HepG2 (cell line): ENCODE measurements at regions not wholly inside any gene's neighbourhood (a gene's known extent, or its start where the extent isn't known, plus 50 kb on each side); places are given as distances from the start of the nearest gene placed in this dataset.

Source experiments
- FOXO1 ChIP-seq: sonication (generic); formaldehyde crosslinking; IDR thresholded peaks from 2 replicates; pipeline ENCODE4 v1.4.0; 2020; ENCODE audit warnings: missing genetic modification reagents
- GPN1 ChIP-seq: sonication (generic); formaldehyde crosslinking; IDR thresholded peaks from 2 replicates; pipeline ENCODE4 v1.5.1; 2020; ENCODE audit warnings: missing genetic modification reagents, borderline replicate concordance
- HNRNPH1 ChIP-seq: fragments of 200-400 bp; formaldehyde crosslinking; optimal IDR thresholded peaks from 2 replicates; pipeline ENCODE3; 2017; ENCODE audit warnings: mild to moderate bottlenecking, low read depth, low read length
- KDM2A ChIP-seq: sonication (generic); formaldehyde crosslinking; IDR thresholded peaks from 2 replicates; pipeline ENCODE4 v1.4.0; 2020; ENCODE audit warnings: low read depth, missing genetic modification reagents, borderline replicate concordance
- MAFG ChIP-seq: sonication (generic); formaldehyde crosslinking; IDR thresholded peaks from 2 replicates; pipeline ENCODE4 v1.5.1; 2020; ENCODE audit warnings: mild to moderate bottlenecking, missing genetic modification reagents
- MBD4 ChIP-seq: IDR thresholded peaks from 2 replicates; pipeline ENCODE4 v1.6.1; 2012; ENCODE audit warnings: low read length, inconsistent platforms, borderline replicate concordance
- MIER2 ChIP-seq: IDR thresholded peaks from 2 replicates; pipeline ENCODE4 v1.6.1; 2016; ENCODE audit warnings: missing biosample characterization, missing genetic modification reagents
- MYC ChIP-seq: sonication (generic); formaldehyde crosslinking; IDR thresholded peaks from 2 replicates; pipeline ENCODE4 v1.9.0; 2021; ENCODE audit warnings: missing genetic modification reagents, borderline replicate concordance
- NRL ChIP-seq: sonication (generic); formaldehyde crosslinking; IDR thresholded peaks from 2 replicates; pipeline ENCODE4 v1.5.0; 2020; ENCODE audit warnings: missing genetic modification reagents, mild to moderate bottlenecking, moderate library complexity, borderline replicate concordance
- RXRB ChIP-seq: IDR thresholded peaks from 2 replicates; pipeline ENCODE4 v1.6.1; 2016; ENCODE audit warnings: borderline replicate concordance, missing genetic modification reagents, missing compliant biosample characterization
- ZFP36L2 ChIP-seq: sonication (generic); formaldehyde crosslinking; IDR thresholded peaks from 2 replicates; pipeline ENCODE4 v1.4.0; 2020; ENCODE audit warnings: missing genetic modification reagents
- ZNF24 ChIP-seq: fragments of 450-650 bp; IDR thresholded peaks from 2 replicates; pipeline ENCODE4 v1.6.1; 2017; ENCODE audit warnings: antibody characterized with exemption, mild to moderate bottlenecking
- TF ChIP-seq, protein P1 (sequence below): sonication (generic); formaldehyde crosslinking; IDR thresholded peaks from 2 replicates; pipeline ENCODE4 v1.5.0; 2020; ENCODE audit warnings: mild to moderate bottlenecking, missing genetic modification reagents, borderline replicate concordance
- TF ChIP-seq, protein P2 (sequence below): sonication (generic); formaldehyde crosslinking; IDR thresholded peaks from 2 replicates; pipeline ENCODE4 v1.4.0; 2020; ENCODE audit warnings: mild to moderate bottlenecking, missing genetic modification reagents
- TF ChIP-seq, protein P3 (sequence below): sonication (generic); formaldehyde crosslinking; IDR thresholded peaks from 2 replicates; pipeline ENCODE4 v1.5.0; 2020; ENCODE audit warnings: mild to moderate bottlenecking, missing genetic modification reagents
- TF ChIP-seq, protein P4 (sequence below): sonication (generic); formaldehyde crosslinking; IDR thresholded peaks from 2 replicates; pipeline ENCODE4 v1.4.0; 2020; ENCODE audit warnings: missing genetic modification reagents
- TF ChIP-seq, protein P5 (sequence below): sonication (generic); formaldehyde crosslinking; IDR thresholded peaks from 2 replicates; pipeline ENCODE4 v1.5.1; 2020; ENCODE audit warnings: missing genetic modification reagents, mild to moderate bottlenecking, borderline replicate concordance
- TF ChIP-seq, protein P6 (sequence below): sonication (generic); formaldehyde crosslinking; IDR thresholded peaks from 2 replicates; pipeline ENCODE4 v1.4.0; 2020; ENCODE audit warnings: missing genetic modification reagents

DNA sequence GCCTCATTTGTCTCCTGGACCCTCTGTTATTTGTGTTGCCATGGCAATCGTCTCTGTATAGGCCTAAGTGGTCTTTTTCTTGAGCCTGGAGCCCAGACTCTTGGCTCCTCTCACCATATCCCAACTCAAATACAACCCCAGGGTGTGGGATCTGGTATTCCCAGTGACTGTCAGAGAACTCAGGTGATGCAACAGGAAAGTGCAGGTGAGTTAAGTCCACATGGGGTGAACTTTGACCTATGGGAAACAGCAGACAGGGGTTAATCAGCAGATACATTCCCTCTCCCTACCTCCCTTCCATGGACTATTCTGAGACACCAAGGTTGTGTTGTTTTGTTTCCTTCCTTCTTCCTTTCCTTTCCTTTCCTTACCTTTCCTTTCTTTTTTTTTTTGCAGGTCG is 130.9 kb upstream of the RPS6KA3 start (continued):
- TF ChIP-seq, protein P1, sequence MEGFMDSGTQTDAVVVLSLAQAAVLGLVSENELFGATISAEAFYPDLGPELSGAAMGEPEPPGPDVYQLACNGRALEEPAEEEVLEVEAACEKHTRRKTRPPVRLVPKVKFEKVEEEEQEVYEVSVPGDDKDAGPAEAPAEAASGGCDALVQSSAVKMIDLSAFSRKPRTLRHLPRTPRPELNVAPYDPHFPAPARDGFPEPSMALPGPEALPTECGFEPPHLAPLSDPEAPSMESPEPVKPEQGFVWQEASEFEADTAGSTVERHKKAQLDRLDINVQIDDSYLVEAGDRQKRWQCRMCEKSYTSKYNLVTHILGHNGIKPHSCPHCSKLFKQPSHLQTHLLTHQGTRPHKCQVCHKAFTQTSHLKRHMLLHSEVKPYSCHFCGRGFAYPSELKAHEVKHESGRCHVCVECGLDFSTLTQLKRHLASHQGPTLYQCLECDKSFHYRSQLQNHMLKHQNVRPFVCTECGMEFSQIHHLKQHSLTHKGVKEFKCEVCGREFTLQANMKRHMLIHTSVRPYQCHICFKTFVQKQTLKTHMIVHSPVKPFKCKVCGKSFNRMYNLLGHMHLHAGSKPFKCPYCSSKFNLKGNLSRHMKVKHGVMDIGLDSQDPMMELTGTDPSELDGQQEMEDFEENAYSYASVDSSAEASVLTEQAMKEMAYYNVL (CRISPR knock-in tag) = peak; percentile 90
- peak; percentile 79 for TF ChIP-seq RXRB (CRISPR knock-in tag)
- TF ChIP-seq, protein P2, sequence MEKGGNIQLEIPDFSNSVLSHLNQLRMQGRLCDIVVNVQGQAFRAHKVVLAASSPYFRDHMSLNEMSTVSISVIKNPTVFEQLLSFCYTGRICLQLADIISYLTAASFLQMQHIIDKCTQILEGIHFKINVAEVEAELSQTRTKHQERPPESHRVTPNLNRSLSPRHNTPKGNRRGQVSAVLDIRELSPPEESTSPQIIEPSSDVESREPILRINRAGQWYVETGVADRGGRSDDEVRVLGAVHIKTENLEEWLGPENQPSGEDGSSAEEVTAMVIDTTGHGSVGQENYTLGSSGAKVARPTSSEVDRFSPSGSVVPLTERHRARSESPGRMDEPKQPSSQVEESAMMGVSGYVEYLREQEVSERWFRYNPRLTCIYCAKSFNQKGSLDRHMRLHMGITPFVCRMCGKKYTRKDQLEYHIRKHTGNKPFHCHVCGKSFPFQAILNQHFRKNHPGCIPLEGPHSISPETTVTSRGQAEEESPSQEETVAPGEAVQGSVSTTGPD (CRISPR knock-in tag) = no peak
- TF ChIP-seq, protein P3, sequence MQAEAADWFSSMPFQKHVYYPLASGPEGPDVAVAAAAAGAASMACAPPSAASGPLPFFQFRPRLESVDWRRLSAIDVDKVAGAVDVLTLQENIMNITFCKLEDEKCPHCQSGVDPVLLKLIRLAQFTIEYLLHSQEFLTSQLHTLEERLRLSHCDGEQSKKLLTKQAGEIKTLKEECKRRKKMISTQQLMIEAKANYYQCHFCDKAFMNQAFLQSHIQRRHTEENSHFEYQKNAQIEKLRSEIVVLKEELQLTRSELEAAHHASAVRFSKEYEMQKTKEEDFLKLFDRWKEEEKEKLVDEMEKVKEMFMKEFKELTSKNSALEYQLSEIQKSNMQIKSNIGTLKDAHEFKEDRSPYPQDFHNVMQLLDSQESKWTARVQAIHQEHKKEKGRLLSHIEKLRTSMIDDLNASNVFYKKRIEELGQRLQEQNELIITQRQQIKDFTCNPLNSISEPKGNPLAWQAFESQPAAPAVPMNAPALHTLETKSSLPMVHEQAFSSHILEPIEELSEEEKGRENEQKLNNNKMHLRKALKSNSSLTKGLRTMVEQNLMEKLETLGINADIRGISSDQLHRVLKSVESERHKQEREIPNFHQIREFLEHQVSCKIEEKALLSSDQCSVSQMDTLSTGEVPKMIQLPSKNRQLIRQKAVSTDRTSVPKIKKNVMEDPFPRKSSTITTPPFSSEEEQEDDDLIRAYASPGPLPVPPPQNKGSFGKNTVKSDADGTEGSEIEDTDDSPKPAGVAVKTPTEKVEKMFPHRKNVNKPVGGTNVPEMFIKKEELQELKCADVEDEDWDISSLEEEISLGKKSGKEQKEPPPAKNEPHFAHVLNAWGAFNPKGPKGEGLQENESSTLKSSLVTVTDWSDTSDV (CRISPR knock-in tag) = no peak
- TF ChIP-seq NRL (CRISPR knock-in tag) = no peak
- TF ChIP-seq FOXO1 (CRISPR knock-in tag) = peak; percentile 53; the same call in 1 of the 2 replicates
- no peak for TF ChIP-seq ZNF24
- no peak for TF ChIP-seq ZFP36L2 (CRISPR knock-in tag)
- no peak for TF ChIP-seq MIER2 (CRISPR knock-in tag)
- TF ChIP-seq, protein P4, sequence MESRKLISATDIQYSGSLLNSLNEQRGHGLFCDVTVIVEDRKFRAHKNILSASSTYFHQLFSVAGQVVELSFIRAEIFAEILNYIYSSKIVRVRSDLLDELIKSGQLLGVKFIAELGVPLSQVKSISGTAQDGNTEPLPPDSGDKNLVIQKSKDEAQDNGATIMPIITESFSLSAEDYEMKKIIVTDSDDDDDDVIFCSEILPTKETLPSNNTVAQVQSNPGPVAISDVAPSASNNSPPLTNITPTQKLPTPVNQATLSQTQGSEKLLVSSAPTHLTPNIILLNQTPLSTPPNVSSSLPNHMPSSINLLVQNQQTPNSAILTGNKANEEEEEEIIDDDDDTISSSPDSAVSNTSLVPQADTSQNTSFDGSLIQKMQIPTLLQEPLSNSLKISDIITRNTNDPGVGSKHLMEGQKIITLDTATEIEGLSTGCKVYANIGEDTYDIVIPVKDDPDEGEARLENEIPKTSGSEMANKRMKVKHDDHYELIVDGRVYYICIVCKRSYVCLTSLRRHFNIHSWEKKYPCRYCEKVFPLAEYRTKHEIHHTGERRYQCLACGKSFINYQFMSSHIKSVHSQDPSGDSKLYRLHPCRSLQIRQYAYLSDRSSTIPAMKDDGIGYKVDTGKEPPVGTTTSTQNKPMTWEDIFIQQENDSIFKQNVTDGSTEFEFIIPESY (CRISPR knock-in tag) = 0 out of 2 replicates have a peak, but pooled peaks have one; percentile 17
- no peak for TF ChIP-seq MYC (CRISPR knock-in tag)
- no peak for TF ChIP-seq MAFG (CRISPR knock-in tag)
- TF ChIP-seq, protein P5, sequence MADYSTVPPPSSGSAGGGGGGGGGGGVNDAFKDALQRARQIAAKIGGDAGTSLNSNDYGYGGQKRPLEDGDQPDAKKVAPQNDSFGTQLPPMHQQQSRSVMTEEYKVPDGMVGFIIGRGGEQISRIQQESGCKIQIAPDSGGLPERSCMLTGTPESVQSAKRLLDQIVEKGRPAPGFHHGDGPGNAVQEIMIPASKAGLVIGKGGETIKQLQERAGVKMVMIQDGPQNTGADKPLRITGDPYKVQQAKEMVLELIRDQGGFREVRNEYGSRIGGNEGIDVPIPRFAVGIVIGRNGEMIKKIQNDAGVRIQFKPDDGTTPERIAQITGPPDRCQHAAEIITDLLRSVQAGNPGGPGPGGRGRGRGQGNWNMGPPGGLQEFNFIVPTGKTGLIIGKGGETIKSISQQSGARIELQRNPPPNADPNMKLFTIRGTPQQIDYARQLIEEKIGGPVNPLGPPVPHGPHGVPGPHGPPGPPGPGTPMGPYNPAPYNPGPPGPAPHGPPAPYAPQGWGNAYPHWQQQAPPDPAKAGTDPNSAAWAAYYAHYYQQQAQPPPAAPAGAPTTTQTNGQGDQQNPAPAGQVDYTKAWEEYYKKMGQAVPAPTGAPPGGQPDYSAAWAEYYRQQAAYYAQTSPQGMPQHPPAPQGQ (CRISPR knock-in tag) = no peak
- TF ChIP-seq KDM2A (CRISPR knock-in tag) = no peak
- no peak for TF ChIP-seq MBD4
- no peak for TF ChIP-seq GPN1
- TF ChIP-seq, protein P6, sequence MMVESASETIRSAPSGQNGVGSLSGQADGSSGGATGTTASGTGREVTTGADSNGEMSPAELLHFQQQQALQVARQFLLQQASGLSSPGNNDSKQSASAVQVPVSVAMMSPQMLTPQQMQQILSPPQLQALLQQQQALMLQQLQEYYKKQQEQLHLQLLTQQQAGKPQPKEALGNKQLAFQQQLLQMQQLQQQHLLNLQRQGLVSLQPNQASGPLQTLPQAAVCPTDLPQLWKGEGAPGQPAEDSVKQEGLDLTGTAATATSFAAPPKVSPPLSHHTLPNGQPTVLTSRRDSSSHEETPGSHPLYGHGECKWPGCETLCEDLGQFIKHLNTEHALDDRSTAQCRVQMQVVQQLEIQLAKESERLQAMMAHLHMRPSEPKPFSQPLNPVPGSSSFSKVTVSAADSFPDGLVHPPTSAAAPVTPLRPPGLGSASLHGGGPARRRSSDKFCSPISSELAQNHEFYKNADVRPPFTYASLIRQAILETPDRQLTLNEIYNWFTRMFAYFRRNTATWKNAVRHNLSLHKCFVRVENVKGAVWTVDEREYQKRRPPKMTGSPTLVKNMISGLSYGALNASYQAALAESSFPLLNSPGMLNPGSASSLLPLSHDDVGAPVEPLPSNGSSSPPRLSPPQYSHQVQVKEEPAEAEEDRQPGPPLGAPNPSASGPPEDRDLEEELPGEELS (CRISPR knock-in tag) = peak; percentile 68
- no peak for TF ChIP-seq HNRNPH1
